SK-N-SH treated with all-trans-retinoic acid at 6 μM for 48 hours (cell line): ENCODE measurements at regions not wholly inside any gene's neighbourhood (a gene's known extent, or its start where the extent isn't known, plus 50 kb on each side); places are given as distances from the start of the nearest gene placed in this dataset.

Experiments
- ATAC-seq: fragments of 200-7000 bp; cut with Tn5 transposase; 3 replicates; pipeline ENCODE4 v1.9.1; 2020; ENCODE audit warnings: mild to moderate bottlenecking, moderate library complexity
- ARNTL ChIP-seq: fragments of 450-650 bp; formaldehyde crosslinking; IDR thresholded peaks from 2 replicates; pipeline ENCODE4 v1.5.0; 2020; ENCODE audit warnings: low read depth, mild to moderate bottlenecking, moderate library complexity, borderline replicate concordance
- BACH2 ChIP-seq: fragments of 250-450 bp; sonication (Bioruptor Pico); IDR thresholded peaks from 2 replicates; pipeline ENCODE4 v1.9.0; 2021; ENCODE audit warnings: mild to moderate bottlenecking, borderline replicate concordance
- CSRNP3 ChIP-seq: fragments of 250-450 bp; sonication (Bioruptor Pico); IDR thresholded peaks from 2 replicates; pipeline ENCODE4 v1.5.1; 2021; ENCODE audit warnings: mild to moderate bottlenecking, moderate library complexity
- GLIS3 ChIP-seq: fragments of 250-450 bp; sonication (Bioruptor Pico); IDR thresholded peaks from 2 replicates; pipeline ENCODE4 v1.5.0; 2020; ENCODE audit warnings: mild to moderate bottlenecking, moderate library complexity
- ISL1 ChIP-seq: fragments of 250-450 bp; sonication (Bioruptor Pico); IDR thresholded peaks from 2 replicates; pipeline ENCODE4 v2.1.2; 2022; ENCODE audit warnings: mild to moderate bottlenecking, moderate library complexity
- OSR1 ChIP-seq: fragments of 250-450 bp; sonication (Bioruptor Pico); IDR thresholded peaks from 2 replicates; pipeline ENCODE4 v1.8.0; 2022; ENCODE audit warnings: moderate library complexity, mild to moderate bottlenecking, inconsistent platforms
- PATZ1 ChIP-seq: fragments of 250-450 bp; sonication (Bioruptor Pico); IDR thresholded peaks from 2 replicates; pipeline ENCODE4 v1.8.0; 2020; ENCODE audit warnings: mild to moderate bottlenecking, moderate library complexity, borderline replicate concordance
- RARB ChIP-seq: fragments of 250-450 bp; sonication (Bioruptor Pico); IDR thresholded peaks from 2 replicates; pipeline ENCODE4 v1.8.0; 2021; ENCODE audit warnings: mild to moderate bottlenecking, moderate library complexity
- SNAI2 ChIP-seq: fragments of 250-450 bp; sonication (Bioruptor Pico); IDR thresholded peaks from 2 replicates; pipeline ENCODE4 v1.5.0; 2020; ENCODE audit warnings: mild to moderate bottlenecking, moderate library complexity
- TCF4 ChIP-seq: fragments of 250-450 bp; sonication (Bioruptor Pico); IDR thresholded peaks from 2 replicates; pipeline ENCODE4 v1.8.0; 2021; ENCODE audit warnings: mild to moderate bottlenecking, moderate library complexity, borderline replicate concordance
- TOX ChIP-seq: fragments of 250-450 bp; sonication (Bioruptor Pico); IDR thresholded peaks from 2 replicates; pipeline ENCODE4 v1.8.0; 2021; ENCODE audit warnings: mild to moderate bottlenecking, moderate library complexity, borderline replicate concordance
- TSHZ2 ChIP-seq: fragments of 250-450 bp; sonication (Bioruptor Pico); IDR thresholded peaks from 2 replicates; pipeline ENCODE4 v1.5.0; 2020; ENCODE audit warnings: mild to moderate bottlenecking, moderate library complexity
- ZFP3 ChIP-seq: fragments of 250-450 bp; sonication (Bioruptor Pico); IDR thresholded peaks from 2 replicates; pipeline ENCODE4 v1.5.0; 2020; ENCODE audit warnings: mild to moderate bottlenecking, moderate library complexity
- ZNF565 ChIP-seq: fragments of 450-650 bp; formaldehyde crosslinking; conservative IDR thresholded peaks from 2 replicates; pipeline ENCODE4 v1.5.0; 2020; ENCODE audit warnings: low read depth, mild to moderate bottlenecking, moderate library complexity
- ZNF70 ChIP-seq: fragments of 450-650 bp; formaldehyde crosslinking; IDR thresholded peaks from 2 replicates; pipeline ENCODE4 v1.5.0; 2020; ENCODE audit warnings: mild to moderate bottlenecking, moderate library complexity
- ZNF8 ChIP-seq: fragments of 450-650 bp; formaldehyde crosslinking; IDR thresholded peaks from 2 replicates; pipeline ENCODE4 v1.5.0; 2020; ENCODE audit warnings: mild to moderate bottlenecking, moderate library complexity

GRCh38 chr2:51829477-51829876, 797.5 kb upstream of the NRXN1 start:
- ATAC-seq = no peak
- TF ChIP-seq ZNF70 (no peak), TSHZ2 (CRISPR knock-in tag) (no peak), BACH2 (CRISPR knock-in tag) (no peak), PATZ1 (CRISPR knock-in tag) (no peak), ZFP3 (no peak), RARB (CRISPR knock-in tag) (no peak), SNAI2 (CRISPR knock-in tag) (no peak)
- TF ChIP-seq, all 23 proteins: peak for 0

- ATAC-seq = no peak
- TF ChIP-seq SNAI2 (CRISPR knock-in tag) (no peak), ISL1 (CRISPR knock-in tag) (no peak), ZNF565 (CRISPR knock-in tag) (no peak), ZNF8 (CRISPR knock-in tag) (no peak), CSRNP3 (no peak), PATZ1 (CRISPR knock-in tag) (no peak), TCF4 (CRISPR knock-in tag) (no peak), TSHZ2 (CRISPR knock-in tag) (no peak), ZNF70 (no peak), OSR1 (CRISPR knock-in tag) (no peak)
- TF ChIP-seq, all 23 proteins: peak for 0
These were observed 793.9 kb upstream of the NRXN1 start for GRCh38 chr2:51825823-51826222.

- peak; percentile 83 for ATAC-seq
- TF ChIP-seq GLIS3 (CRISPR knock-in tag) (no peak), ZNF565 (CRISPR knock-in tag) (no peak), ARNTL (no peak), TSHZ2 (CRISPR knock-in tag) (no peak), TOX (CRISPR knock-in tag) (no peak)
These were observed 781.3 kb upstream of the NRXN1 start for GRCh38 chr2:51813247-51813646.
